ENCODE measurements at regions not wholly inside any gene's neighbourhood (a gene's known extent, or its start where the extent isn't known, plus 50 kb on each side); places are given as distances from the start of the nearest gene placed in this dataset.

- Histone ChIP-seq H3K36me3 (ENCODE audit: control insufficient read depth, insufficient read depth, low read length) (no peaks in the 10 kb centered on the region), H3K4me3 (ENCODE audit: low read depth, low read length) (no peak overlapping the region), H3K27me3 (ENCODE audit: control insufficient read depth, insufficient read depth, low read length) (no peaks in the 10 kb centered on the region)
- no peak for TF ChIP-seq CTCF (IDR thresholded peaks at IDR 0.05; ENCODE audit: insufficient read depth, low read length, poor library complexity, severe bottlenecking)
- DNase-seq (ENCODE audit: low read depth): no peak
These were observed 102.8 kb upstream of the RPS6KA3 start for GRCh38 chrX:20369468-20369867.

GRCh38 chrX:20364238-20364637 lies 97.5 kb upstream of the RPS6KA3 start:
- TF ChIP-seq CTCF (IDR thresholded peaks at IDR 0.05; ENCODE audit: insufficient read depth, low read length, poor library complexity, severe bottlenecking): no peak
- Histone ChIP-seq H3K27me3 (ENCODE audit: control insufficient read depth, insufficient read depth, low read length) (no peaks in the 10 kb centered on the region), H3K4me3 (ENCODE audit: low read depth, low read length) (no peak overlapping the region), H3K36me3 (ENCODE audit: control insufficient read depth, insufficient read depth, low read length) (no peaks in the 10 kb centered on the region)
- DNase-seq (ENCODE audit: low read depth): no peak

GRCh38 chrX:20363275-20363674 lies 96.6 kb upstream of the RPS6KA3 start:
- no peak overlapping the region for H3K4me3 ChIP-seq (ENCODE audit: low read depth, low read length)
- no peak for DNase-seq (ENCODE audit: low read depth)
- TF ChIP-seq CTCF (IDR thresholded peaks at IDR 0.05; ENCODE audit: insufficient read depth, low read length, poor library complexity, severe bottlenecking): no peak
- no peaks in the 10 kb centered on the region for H3K36me3 ChIP-seq (ENCODE audit: control insufficient read depth, insufficient read depth, low read length)
- no peaks in the 10 kb centered on the region for H3K27me3 ChIP-seq (ENCODE audit: control insufficient read depth, insufficient read depth, low read length)

GRCh38 chrX:20362268-20363267 lies 95.9 kb upstream of the RPS6KA3 start:
- peak; percentile 53 for DNase-seq (ENCODE audit: low read depth)
- Histone ChIP-seq H3K4me3 (ENCODE audit: low read depth, low read length) (no peak overlapping the region), H3K36me3 (ENCODE audit: control insufficient read depth, insufficient read depth, low read length) (no peaks in the 10 kb centered on the region), H3K27me3 (ENCODE audit: control insufficient read depth, insufficient read depth, low read length) (no peaks in the 10 kb centered on the region)
- no peak for TF ChIP-seq CTCF (IDR thresholded peaks at IDR 0.05; ENCODE audit: insufficient read depth, low read length, poor library complexity, severe bottlenecking)

GRCh38 chrX:20361890-20362262 lies 95.2 kb upstream of the RPS6KA3 start:
- Histone ChIP-seq H3K4me3 (ENCODE audit: low read depth, low read length) (no peak overlapping the region), H3K36me3 (ENCODE audit: control insufficient read depth, insufficient read depth, low read length) (no peaks in the 10 kb centered on the region), H3K27me3 (ENCODE audit: control insufficient read depth, insufficient read depth, low read length) (no peaks in the 10 kb centered on the region)
- peak; percentile 19 for DNase-seq (ENCODE audit: low read depth)
- TF ChIP-seq CTCF (IDR thresholded peaks at IDR 0.05; ENCODE audit: insufficient read depth, low read length, poor library complexity, severe bottlenecking): no peak

Data from kidney epithelial cell (primary cell).